RWPE2 (cell line): ENCODE measurements at regions not wholly inside any gene's neighbourhood (a gene's known extent, or its start where the extent isn't known, plus 50 kb on each side); places are given as distances from the start of the nearest gene placed in this dataset.

ENCODE experiments used
- ATAC-seq: fragments of 200-7000 bp; cut with Tn5 transposase; 3 replicates; pipeline ENCODE4 v1.9.1; 2021; ENCODE audit warnings: low read depth
- DNase-seq: peaks from one replicate; pipeline ENCODE4 v3.0.0-alpha.2; 2020; ENCODE audit warnings: low spot score
- H3K27ac ChIP-seq: fragments of 450-650 bp; 2 replicates; pipeline ENCODE4 v1.5.1; 2017; ENCODE audit warnings: mild to moderate bottlenecking; ENCODE audit not compliant: poor library complexity, severe bottlenecking
- H3K27me3 ChIP-seq: fragments of 250-450 bp; sonication (Bioruptor Pico); 2 replicates; pipeline ENCODE4 v1.5.1; 2021; ENCODE audit warnings: mild to moderate bottlenecking, moderate library complexity; ENCODE audit not compliant: insufficient read depth, poor library complexity, severe bottlenecking
- H3K36me3 ChIP-seq: fragments of 250-450 bp; sonication (Bioruptor Pico); 2 replicates; pipeline ENCODE4 v1.5.1; 2020; ENCODE audit warnings: low read depth, mild to moderate bottlenecking, moderate library complexity
- H3K4me1 ChIP-seq: fragments of 250-450 bp; sonication (Bioruptor Pico); 2 replicates; pipeline ENCODE4 v1.5.1; 2021; ENCODE audit warnings: mild to moderate bottlenecking, moderate library complexity; ENCODE audit not compliant: insufficient read depth, poor library complexity, severe bottlenecking
- H3K4me3 ChIP-seq: fragments of 250-450 bp; sonication (Bioruptor Pico); 2 replicates; pipeline ENCODE4 v1.5.1; 2021; ENCODE audit warnings: mild to moderate bottlenecking, moderate library complexity; ENCODE audit not compliant: severe bottlenecking
- H3K9me3 ChIP-seq: fragments of 250-450 bp; sonication (Bioruptor Pico); 2 replicates; pipeline ENCODE4 v1.5.1; 2021; ENCODE audit warnings: mild to moderate bottlenecking, moderate library complexity; ENCODE audit not compliant: severe bottlenecking
- TF ChIP-seq, protein P1 (sequence below): fragments of 450-650 bp; IDR thresholded peaks from one replicate; pipeline ENCODE4 v1.5.1; 2017; ENCODE audit warnings: mild to moderate bottlenecking, moderate library complexity; ENCODE audit not compliant: poor library complexity, severe bottlenecking

DNA sequence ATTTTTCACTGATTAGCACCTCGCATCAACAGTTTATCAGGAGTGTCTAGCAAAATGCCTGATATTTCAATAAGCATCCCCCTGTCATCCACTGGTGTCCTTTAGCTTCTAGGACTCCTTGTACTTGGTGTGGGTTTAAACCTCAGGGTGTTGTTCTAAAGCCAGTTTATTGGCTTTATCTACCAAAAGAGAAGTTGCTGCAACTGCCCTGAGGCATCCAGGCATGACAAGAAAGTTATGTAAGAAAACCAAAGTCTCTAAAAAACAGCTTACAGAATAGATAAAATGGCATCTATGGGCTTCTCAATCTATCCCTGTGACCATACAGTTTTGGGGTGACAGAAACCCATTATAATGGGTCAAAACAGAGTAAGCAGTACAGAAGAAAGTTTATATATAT lies 120.3 kb upstream of the ZNF91 start:
- no peak overlapping the region for H3K4me3 ChIP-seq
- no peak for ATAC-seq
- DNase-seq: no peak
- H3K9me3 ChIP-seq: peaks cover 1% of the 10 kb centered on the region
- no peaks in the 10 kb centered on the region for H3K27me3 ChIP-seq
- TF ChIP-seq, protein P1, sequence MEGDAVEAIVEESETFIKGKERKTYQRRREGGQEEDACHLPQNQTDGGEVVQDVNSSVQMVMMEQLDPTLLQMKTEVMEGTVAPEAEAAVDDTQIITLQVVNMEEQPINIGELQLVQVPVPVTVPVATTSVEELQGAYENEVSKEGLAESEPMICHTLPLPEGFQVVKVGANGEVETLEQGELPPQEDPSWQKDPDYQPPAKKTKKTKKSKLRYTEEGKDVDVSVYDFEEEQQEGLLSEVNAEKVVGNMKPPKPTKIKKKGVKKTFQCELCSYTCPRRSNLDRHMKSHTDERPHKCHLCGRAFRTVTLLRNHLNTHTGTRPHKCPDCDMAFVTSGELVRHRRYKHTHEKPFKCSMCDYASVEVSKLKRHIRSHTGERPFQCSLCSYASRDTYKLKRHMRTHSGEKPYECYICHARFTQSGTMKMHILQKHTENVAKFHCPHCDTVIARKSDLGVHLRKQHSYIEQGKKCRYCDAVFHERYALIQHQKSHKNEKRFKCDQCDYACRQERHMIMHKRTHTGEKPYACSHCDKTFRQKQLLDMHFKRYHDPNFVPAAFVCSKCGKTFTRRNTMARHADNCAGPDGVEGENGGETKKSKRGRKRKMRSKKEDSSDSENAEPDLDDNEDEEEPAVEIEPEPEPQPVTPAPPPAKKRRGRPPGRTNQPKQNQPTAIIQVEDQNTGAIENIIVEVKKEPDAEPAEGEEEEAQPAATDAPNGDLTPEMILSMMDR: no peak
- no peaks in the 10 kb centered on the region for H3K36me3 ChIP-seq
- no peak overlapping the region for H3K27ac ChIP-seq
- H3K4me1 ChIP-seq: peaks cover 1% of the 10 kb centered on the region

DNA sequence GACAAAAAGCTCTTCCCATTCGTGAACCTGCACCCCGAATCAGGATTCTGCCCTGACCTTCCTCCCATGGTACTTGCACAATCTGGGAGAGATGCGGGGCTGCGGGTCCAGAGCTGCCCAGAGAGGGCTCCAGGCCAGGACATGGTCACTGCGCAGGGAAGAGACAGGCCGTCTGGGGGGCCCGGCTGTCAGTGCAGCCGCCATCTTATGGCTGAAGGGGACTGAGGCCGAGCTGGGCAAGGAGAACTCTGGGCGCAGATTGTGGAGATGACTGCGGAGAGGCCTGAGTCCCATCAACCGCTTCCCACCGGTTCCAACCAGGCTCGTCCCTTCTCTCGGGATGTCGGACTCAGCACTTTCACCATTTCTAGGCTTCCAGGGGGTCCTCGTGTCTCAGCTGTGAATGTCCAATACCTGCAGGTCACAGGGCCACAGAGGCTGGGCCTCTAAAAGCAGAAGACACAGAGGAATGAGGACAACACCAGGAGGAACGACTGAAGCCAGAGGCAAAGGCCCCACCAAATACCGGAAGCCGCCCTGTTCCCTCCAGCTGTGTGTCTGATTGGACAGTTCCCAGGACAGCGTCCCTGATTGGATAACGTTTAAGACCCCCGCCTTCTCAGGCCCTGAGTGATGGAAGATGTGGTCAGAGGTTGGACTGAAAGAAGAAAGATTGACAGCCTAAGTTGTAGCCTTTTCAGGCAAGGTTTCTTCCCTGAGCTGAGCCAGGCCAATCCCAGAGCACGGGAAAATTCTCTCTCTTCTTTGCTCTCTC lies 117.1 kb upstream of the ZNF91 start:
- no peak for DNase-seq
- peaks cover 13% of the 10 kb centered on the region for H3K4me1 ChIP-seq
- no peak overlapping the region for H3K27ac ChIP-seq
- no peaks in the 10 kb centered on the region for H3K36me3 ChIP-seq
- TF ChIP-seq, protein P1: no peak
- ATAC-seq: no peak
- H3K9me3 ChIP-seq: no peaks in the 10 kb centered on the region
- no peak overlapping the region for H3K4me3 ChIP-seq
- no peaks in the 10 kb centered on the region for H3K27me3 ChIP-seq

DNA sequence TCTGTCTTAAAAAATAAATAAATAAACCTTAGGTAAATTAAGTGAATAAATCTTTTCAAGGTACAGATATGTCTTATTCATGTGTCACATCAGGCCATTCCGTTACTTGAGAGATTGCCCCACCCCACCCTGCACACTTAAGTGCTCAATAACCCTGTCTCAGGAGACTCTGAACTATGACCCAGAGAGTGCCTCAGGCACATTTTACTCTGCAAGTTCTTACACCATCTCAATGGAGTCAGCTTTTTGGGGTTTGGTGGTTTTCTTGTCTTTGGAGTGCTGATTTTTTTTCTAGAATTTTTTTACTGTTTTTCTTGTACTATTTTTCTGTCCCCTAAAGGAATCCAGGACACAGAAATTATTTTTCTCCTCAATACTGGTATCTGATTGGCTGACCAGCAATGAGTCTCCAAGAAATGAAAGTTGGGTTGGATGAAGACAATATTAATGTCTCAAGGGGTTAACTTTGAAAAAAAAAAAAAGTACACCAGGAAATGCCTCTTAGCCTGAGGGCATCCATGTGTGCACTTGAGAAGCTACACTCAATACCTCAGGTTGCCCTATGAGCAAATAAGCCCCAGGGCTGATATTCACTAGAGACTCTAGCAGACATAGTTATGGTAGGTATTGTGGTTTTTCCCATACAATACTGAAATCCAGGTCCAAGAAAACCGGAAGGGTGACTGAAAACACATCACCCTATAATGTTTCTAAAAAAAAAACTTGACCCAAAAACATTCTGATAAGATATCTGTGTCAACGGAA lies 114.6 kb upstream of the ZNF91 start:
- H3K27me3 ChIP-seq: no peaks in the 10 kb centered on the region
- H3K4me3 ChIP-seq: no peak overlapping the region
- peaks cover 16% of the 10 kb centered on the region for H3K4me1 ChIP-seq
- ATAC-seq: peak; percentile 91
- no peaks in the 10 kb centered on the region for H3K36me3 ChIP-seq
- TF ChIP-seq, protein P1: no peak
- H3K27ac ChIP-seq: peak overlapping the region; percentile 62
- H3K9me3 ChIP-seq: no peaks in the 10 kb centered on the region
- peak; percentile 85 for DNase-seq

DNA sequence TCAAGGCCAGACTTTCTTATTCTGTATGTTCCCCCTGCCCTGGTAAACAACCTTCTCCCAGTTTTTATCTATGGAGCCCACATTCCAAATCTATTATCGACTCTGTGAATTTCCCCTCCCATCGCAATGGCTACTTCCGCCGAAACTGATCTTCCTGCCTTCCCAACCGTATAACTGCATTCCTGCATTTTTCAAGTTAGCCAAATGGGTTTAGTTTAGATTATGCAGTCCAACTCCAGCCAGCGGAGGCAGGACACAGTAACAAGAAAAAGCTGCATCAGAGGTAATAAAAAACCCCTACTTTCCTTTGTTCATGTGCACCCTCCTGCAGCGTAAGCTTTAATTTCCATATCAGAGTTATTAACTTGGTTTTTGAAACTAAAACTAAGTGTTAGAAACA lies 112.2 kb upstream of the ZNF91 start:
- no peaks in the 10 kb centered on the region for H3K9me3 ChIP-seq
- H3K4me1 ChIP-seq: peaks cover 16% of the 10 kb centered on the region

More for the DNA sequence above, 112.2 kb upstream of the ZNF91 start:
- Histone ChIP-seq H3K36me3 (no peaks in the 10 kb centered on the region), H3K27ac (no peak overlapping the region), H3K4me3 (no peak overlapping the region), H3K27me3 (no peaks in the 10 kb centered on the region)
- TF ChIP-seq, protein P1: no peak
- ATAC-seq (no peak), DNase-seq (no peak)
